ENCODE measurements at regions not wholly inside any gene's neighbourhood (a gene's known extent, or its start where the extent isn't known, plus 50 kb on each side); places are given as distances from the start of the nearest gene placed in this dataset.

GRCh38 chr21:38178653-38179470 lies 77.9 kb upstream of the KCNJ15 start:
- 82% methylated on average over 6 of the region's 6 CpGs for WGBS
- Histone ChIP-seq H3K27ac (ENCODE audit: low read length) (no peak overlapping the region), H3K9me3 (ENCODE audit: control insufficient read depth, low read length) (no peaks in the 10 kb centered on the region), H3K27me3 (ENCODE audit: control insufficient read depth, insufficient read depth) (no peaks in the 10 kb centered on the region), H3K4me3 (ENCODE audit: low read length) (no peak overlapping the region), H3K4me1 (ENCODE audit: control insufficient read depth, insufficient read depth, low read length) (peaks cover 3% of the 10 kb centered on the region)
- DNase-seq (no peak), ATAC-seq (no peak)
- intact Hi-C loops (cut with DNase I) = no loop called here

- no peaks in the 10 kb centered on the region for H3K4me1 ChIP-seq (ENCODE audit: control insufficient read depth, insufficient read depth, low read length)
- H3K27ac ChIP-seq (ENCODE audit: low read length) = no peak overlapping the region
- WGBS = 83% methylated on average over 2 of the region's 2 CpGs
- no peaks in the 10 kb centered on the region for H3K27me3 ChIP-seq (ENCODE audit: control insufficient read depth, insufficient read depth)
- H3K4me3 ChIP-seq (ENCODE audit: low read length) = no peak overlapping the region
- DNase-seq = no peak
- no peaks in the 10 kb centered on the region for H3K9me3 ChIP-seq (ENCODE audit: control insufficient read depth, low read length)
- intact Hi-C loops (cut with DNase I) = no loop called here
- ATAC-seq = no peak
Observed at GRCh38 chr21:38179511-38179910, 77.3 kb upstream of the KCNJ15 start.

GRCh38 chr21:38181096-38181495 lies 75.7 kb upstream of the KCNJ15 start:
- intact Hi-C loops (cut with DNase I) = no loop called here

GRCh38 chr21:38182370-38182985 lies 74.3 kb upstream of the KCNJ15 start:
- H3K4me1 ChIP-seq (ENCODE audit: control insufficient read depth, insufficient read depth, low read length) = no peaks in the 10 kb centered on the region
- DNase-seq (no peak), ATAC-seq (no peak)
- H3K9me3 ChIP-seq (ENCODE audit: control insufficient read depth, low read length) = no peaks in the 10 kb centered on the region
- H3K27me3 ChIP-seq (ENCODE audit: control insufficient read depth, insufficient read depth) = no peaks in the 10 kb centered on the region
- 56% methylated on average over 2 of the region's 2 CpGs for WGBS
- no peak overlapping the region for H3K27ac ChIP-seq (ENCODE audit: low read length)
- intact Hi-C loops (cut with DNase I) = no loop called here
- H3K4me3 ChIP-seq (ENCODE audit: low read length) = no peak overlapping the region

More at GRCh38 chr21:38181096-38181495, 75.7 kb upstream of the KCNJ15 start:
- DNase-seq = no peak
- no peaks in the 10 kb centered on the region for H3K27me3 ChIP-seq (ENCODE audit: control insufficient read depth, insufficient read depth)
- H3K4me1 ChIP-seq (ENCODE audit: control insufficient read depth, insufficient read depth, low read length) = no peaks in the 10 kb centered on the region
- no peak overlapping the region for H3K4me3 ChIP-seq (ENCODE audit: low read length)
- no peaks in the 10 kb centered on the region for H3K9me3 ChIP-seq (ENCODE audit: control insufficient read depth, low read length)
- no peak overlapping the region for H3K27ac ChIP-seq (ENCODE audit: low read length)
- WGBS = 83% methylated on average over 4 of the region's 4 CpGs
- no peak for ATAC-seq

GRCh38 chr21:38183961-38184360 lies 72.8 kb upstream of the KCNJ15 start:
- WGBS = 74% methylated on average over 1 of the region's 1 CpG
- H3K9me3 ChIP-seq (ENCODE audit: control insufficient read depth, low read length) = no peaks in the 10 kb centered on the region
- no peak for ATAC-seq
- no peak overlapping the region for H3K27ac ChIP-seq (ENCODE audit: low read length)
- H3K4me3 ChIP-seq (ENCODE audit: low read length) = no peak overlapping the region
- H3K27me3 ChIP-seq (ENCODE audit: control insufficient read depth, insufficient read depth) = no peaks in the 10 kb centered on the region
- no peaks in the 10 kb centered on the region for H3K4me1 ChIP-seq (ENCODE audit: control insufficient read depth, insufficient read depth, low read length)
- no peak for DNase-seq
- intact Hi-C loops (cut with DNase I) = no loop called here

- H3K27ac ChIP-seq (ENCODE audit: low read length) = no peak overlapping the region
- H3K27me3 ChIP-seq (ENCODE audit: control insufficient read depth, insufficient read depth) = no peaks in the 10 kb centered on the region
Observed at GRCh38 chr21:38186661-38187270, 70.0 kb upstream of the KCNJ15 start.

GRCh38 chr21:38188037-38188436 lies 68.8 kb upstream of the KCNJ15 start:
- H3K9me3 ChIP-seq (ENCODE audit: control insufficient read depth, low read length) = no peaks in the 10 kb centered on the region
- intact Hi-C loops (cut with DNase I) = no loop called here
- no peak overlapping the region for H3K4me3 ChIP-seq (ENCODE audit: low read length)
- WGBS = 93% methylated on average over 1 of the region's 1 CpG
- ATAC-seq = no peak
- DNase-seq = no peak
- no peaks in the 10 kb centered on the region for H3K27me3 ChIP-seq (ENCODE audit: control insufficient read depth, insufficient read depth)
- H3K27ac ChIP-seq (ENCODE audit: low read length) = no peak overlapping the region
- no peaks in the 10 kb centered on the region for H3K4me1 ChIP-seq (ENCODE audit: control insufficient read depth, insufficient read depth, low read length)

More at GRCh38 chr21:38186661-38187270, 70.0 kb upstream of the KCNJ15 start:
- ATAC-seq (no peak), DNase-seq (no peak)
- intact Hi-C loops (cut with DNase I) = no loop called here
- Histone ChIP-seq H3K4me3 (ENCODE audit: low read length) (no peak overlapping the region), H3K4me1 (ENCODE audit: control insufficient read depth, insufficient read depth, low read length) (no peaks in the 10 kb centered on the region), H3K9me3 (ENCODE audit: control insufficient read depth, low read length) (no peaks in the 10 kb centered on the region)
- WGBS = 85% methylated on average over 1 of the region's 1 CpG

GRCh38 chr21:38196036-38196435 lies 60.8 kb upstream of the KCNJ15 start:
- peak in 1 of 3 donors; percentile 27 for DNase-seq
- WGBS = 49% methylated on average over 2 of the region's 2 CpGs
- H3K4me1 ChIP-seq (ENCODE audit: control insufficient read depth, insufficient read depth, low read length) = peaks cover 1% of the 10 kb centered on the region
- peak in 1 of 2 donors; percentile 28 for ATAC-seq
- no peak overlapping the region for H3K4me3 ChIP-seq (ENCODE audit: low read length)
- H3K9me3 ChIP-seq (ENCODE audit: control insufficient read depth, low read length) = no peaks in the 10 kb centered on the region
- no peak overlapping the region for H3K27ac ChIP-seq (ENCODE audit: low read length)
- intact Hi-C loops (cut with DNase I) = no loop called here
- no peaks in the 10 kb centered on the region for H3K27me3 ChIP-seq (ENCODE audit: control insufficient read depth, insufficient read depth)

GRCh38 chr21:38202811-38203210 lies 54.0 kb upstream of the KCNJ15 start:
- Histone ChIP-seq H3K4me1 (ENCODE audit: control insufficient read depth, insufficient read depth, low read length) (no peaks in the 10 kb centered on the region), H3K9me3 (ENCODE audit: control insufficient read depth, low read length) (no peaks in the 10 kb centered on the region), H3K4me3 (ENCODE audit: low read length) (no peak overlapping the region), H3K27me3 (ENCODE audit: control insufficient read depth, insufficient read depth) (no peaks in the 10 kb centered on the region), H3K27ac (ENCODE audit: low read length) (no peak overlapping the region)
- intact Hi-C loops (cut with DNase I) = no loop called here
- no peak for DNase-seq
- no peak for ATAC-seq

- Histone ChIP-seq H3K4me3 (ENCODE audit: low read length) (no peak overlapping the region), H3K27ac (ENCODE audit: low read length) (no peak overlapping the region), H3K9me3 (ENCODE audit: control insufficient read depth, low read length) (no peaks in the 10 kb centered on the region), H3K27me3 (ENCODE audit: control insufficient read depth, insufficient read depth) (no peaks in the 10 kb centered on the region), H3K4me1 (ENCODE audit: control insufficient read depth, insufficient read depth, low read length) (no peaks in the 10 kb centered on the region)
- ATAC-seq = no peak
- intact Hi-C loops (cut with DNase I) = no loop called here
- DNase-seq = no peak
- WGBS = 86% methylated on average over 7 of the region's 7 CpGs
Observed at GRCh38 chr21:38203229-38203628, 53.6 kb upstream of the KCNJ15 start.

- no peak overlapping the region for H3K4me3 ChIP-seq (ENCODE audit: low read length)
- peaks cover 1% of the 10 kb centered on the region for H3K9me3 ChIP-seq (ENCODE audit: control insufficient read depth, low read length)
- no peak for ATAC-seq
- DNase-seq = no peak
- WGBS = 92% methylated on average over 5 of the region's 5 CpGs
- no peak overlapping the region for H3K27ac ChIP-seq (ENCODE audit: low read length)
- H3K4me1 ChIP-seq (ENCODE audit: control insufficient read depth, insufficient read depth, low read length) = no peaks in the 10 kb centered on the region
- H3K27me3 ChIP-seq (ENCODE audit: control insufficient read depth, insufficient read depth) = no peaks in the 10 kb centered on the region
- intact Hi-C loops (cut with DNase I) = no loop called here
Observed at GRCh38 chr21:38205940-38206339, 50.9 kb upstream of the KCNJ15 start.
